Left lung (tissue), 4 donors: ENCODE measurements at regions not wholly inside any gene's neighbourhood (a gene's known extent, or its start where the extent isn't known, plus 50 kb on each side); places are given as distances from the start of the nearest gene placed in this dataset.
"Not testable (repeated sequence)": the region's sequence is repeated elsewhere in the genome, so short reads cannot be mapped to it uniquely, and the experiment has no call there.

Experiments
- ATAC-seq: fragments of 200-7000 bp; cut with Tn5 transposase; one replicate; pipeline ENCODE4 v1.9.1; 2020; ENCODE audit warnings: moderate library complexity
- DNase-seq, 4 donors: peaks; one replicate each; pipeline ENCODE4 v3.0.0-alpha.2; 2013 to 2020
- H3K27ac ChIP-seq, 2 donors: fragments of 200-600 bp; sonication (generic) in 1 of 2; one replicate each; pipeline versions ENCODE4 v1.5.0 to v1.8.0; 2020 to 2021
- H3K27me3 ChIP-seq, 2 donors: fragments of 200-600 bp; sonication (generic) in 1 of 2; one replicate each; pipeline versions ENCODE4 v1.5.0 to v1.8.0; 2020 to 2021
- H3K36me3 ChIP-seq, 2 donors: fragments of 200-600 bp; sonication (generic) in 1 of 2; one replicate each; pipeline versions ENCODE4 v1.5.0 to v1.8.0; 2020 to 2021
- H3K4me1 ChIP-seq, 2 donors: fragments of 200-600 bp; one replicate each; pipeline ENCODE4 v1.8.0; 2021
- H3K4me3 ChIP-seq, 2 donors: fragments of 200-600 bp; sonication (generic) in 1 of 2; one replicate each; pipeline versions ENCODE4 v1.5.0 to v1.8.0; 2020 to 2021; ENCODE audit warnings: mild to moderate bottlenecking in 1 of 2
- H3K9me3 ChIP-seq, 2 donors: fragments of 200-600 bp; sonication (generic) in 1 of 2; one replicate each; pipeline versions ENCODE4 v1.5.0 to v1.8.0; 2020 to 2021
- CTCF ChIP-seq, 2 donors: fragments of 200-600 bp; sonication (generic) in 1 of 2; IDR thresholded peaks; one replicate each; pipeline versions ENCODE4 v1.5.0 to v1.8.0; 2021; ENCODE audit warnings: antibody characterized with exemption in 2 of 2
- intact Hi-C, 2 donors: fragments of 100-400 bp; cut with DNase I; formaldehyde crosslinking; loops; one replicate each; pipeline versions ENCODE4 v1.11.2 to v1.14.2; 2022
- donor health status: DM: no; HTN: yes; CAD: no.
- donor health status: DM: no; HTN: no; CAD: no.

GRCh38 chr4:171517883-171518282 lies 295.3 kb upstream of the GALNTL6 start:
- ATAC-seq: no peak
- Histone ChIP-seq H3K27ac (no peak overlapping the region), H3K4me1 (no peaks in the 10 kb centered on the region), H3K9me3 (no peaks in the 10 kb centered on the region), H3K4me3 (no peak overlapping the region), H3K36me3 (no peaks in the 10 kb centered on the region), H3K27me3 (no peaks in the 10 kb centered on the region)
- intact Hi-C loops: no loop called here
- no peak for DNase-seq
- TF ChIP-seq CTCF (IDR thresholded peaks at IDR 0.05): no peak

- DNase-seq: no peak
- Histone ChIP-seq H3K4me1 (no peaks in the 10 kb centered on the region), H3K27ac (no peak overlapping the region), H3K9me3 (peaks cover 0 to 7% of the 10 kb centered on the region in 2 donors), H3K36me3 (no peaks in the 10 kb centered on the region), H3K4me3 (no peak overlapping the region), H3K27me3 (no peaks in the 10 kb centered on the region)
- no peak for ATAC-seq
- intact Hi-C loops: no loop called here
- TF ChIP-seq CTCF (IDR thresholded peaks at IDR 0.05): no peak
These were observed 296.5 kb upstream of the GALNTL6 start for GRCh38 chr4:171516694-171517093.

DNA sequence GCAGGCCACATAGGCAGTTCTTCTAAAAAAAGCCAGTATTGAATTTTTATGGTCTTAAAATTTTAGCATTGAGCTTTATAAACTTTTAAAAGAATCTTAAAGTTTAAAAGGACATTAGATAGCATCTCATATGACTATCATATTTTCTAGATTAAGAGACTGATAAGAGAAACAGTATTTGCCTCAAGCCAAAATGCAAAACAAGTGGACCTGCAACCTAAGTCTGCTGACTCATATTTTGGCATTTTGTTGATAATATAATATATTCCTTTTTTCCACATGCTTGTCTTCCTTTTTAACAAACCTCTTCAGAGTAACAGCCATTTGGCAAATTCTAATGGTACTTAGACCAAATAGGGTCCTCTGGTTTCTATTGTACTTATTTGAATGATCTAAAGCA lies 328.5 kb upstream of the GALNTL6 start:
- ATAC-seq: no peak
- intact Hi-C loops: no loop called here
- no peak overlapping the region for H3K4me3 ChIP-seq

GRCh38 chr4:171478181-171478580 lies 335.0 kb upstream of the GALNTL6 start:
- DNase-seq: no peak
- no peak for TF ChIP-seq CTCF (IDR thresholded peaks at IDR 0.05)
- Histone ChIP-seq H3K36me3 (no peaks in the 10 kb centered on the region), H3K27ac (no peak overlapping the region), H3K4me3 (no peak overlapping the region), H3K27me3 (no peaks in the 10 kb centered on the region), H3K4me1 (no peaks in the 10 kb centered on the region), H3K9me3 (peaks cover 0 to 4% of the 10 kb centered on the region in 2 donors)
- intact Hi-C loops: no loop called here
- no peak for ATAC-seq

More for the DNA sequence above, 328.5 kb upstream of the GALNTL6 start:
- H3K36me3 ChIP-seq: no peaks in the 10 kb centered on the region
- no peak overlapping the region for H3K27ac ChIP-seq
- no peak for TF ChIP-seq CTCF (IDR thresholded peaks at IDR 0.05)
- no peaks in the 10 kb centered on the region for H3K27me3 ChIP-seq
- no peaks in the 10 kb centered on the region for H3K4me1 ChIP-seq
- peaks cover 0 to 3% of the 10 kb centered on the region in 2 donors for H3K9me3 ChIP-seq
- no peak for DNase-seq

GRCh38 chr4:171475111-171475510 lies 338.1 kb upstream of the GALNTL6 start:
- intact Hi-C loops, H3K9me3 ChIP-seq, H3K27me3 ChIP-seq, H3K36me3 ChIP-seq, H3K27ac ChIP-seq, H3K4me3 ChIP-seq, DNase-seq, ATAC-seq, H3K4me1 ChIP-seq: not testable (repeated sequence)

- Histone ChIP-seq H3K27ac (no peak overlapping the region), H3K4me3 (no peak overlapping the region), H3K9me3 (no peaks in the 10 kb centered on the region), H3K4me1 (no peaks in the 10 kb centered on the region), H3K36me3 (no peaks in the 10 kb centered on the region), H3K27me3 (no peaks in the 10 kb centered on the region)
- TF ChIP-seq CTCF (IDR thresholded peaks at IDR 0.05): no peak
- intact Hi-C loops: no loop called here
- no peak for DNase-seq
- no peak for ATAC-seq
These were observed 340.0 kb upstream of the GALNTL6 start for GRCh38 chr4:171473155-171473554.
